Testis (tissue), 2 donors: ENCODE measurements at regions not wholly inside any gene's neighbourhood (a gene's known extent, or its start where the extent isn't known, plus 50 kb on each side); places are given as distances from the start of the nearest gene placed in this dataset.

ENCODE experiments used
- DNase-seq: peaks from one replicate; pipeline ENCODE4 v3.0.0-alpha.2; 2019
- H3K27ac ChIP-seq, 2 donors: fragments of 200-600 bp; sonication (generic); one replicate each; pipeline ENCODE4 v1.5.1; 2019
- H3K27me3 ChIP-seq: fragments of 200-600 bp; sonication (generic); one replicate; pipeline ENCODE4 v1.5.1; 2019
- H3K36me3 ChIP-seq: fragments of 200-600 bp; sonication (generic); one replicate; pipeline ENCODE4 v1.5.1; 2017; ENCODE audit warnings: low read depth; ENCODE audit errors: missing control alignments
- H3K4me1 ChIP-seq: fragments of 200-600 bp; sonication (generic); one replicate; pipeline ENCODE4 v1.5.1; 2019
- H3K4me3 ChIP-seq, 2 donors: fragments of 200-600 bp; sonication (generic); one replicate each; pipeline ENCODE4 v1.5.1; 2017 to 2019
- H3K9me3 ChIP-seq: fragments of 200-600 bp; sonication (generic); one replicate; pipeline ENCODE4 v1.5.1; 2017
- POLR2A ChIP-seq: fragments of 450-650 bp; IDR thresholded peaks from one replicate; pipeline ENCODE4 v1.6.1; 2017; ENCODE audit warnings: antibody characterized with exemption, mild to moderate bottlenecking, moderate library complexity
- WGBS, 2 donors: methylation state at CpG; one replicate each; pipeline ENCODE4 v1.1.5; 2018; 5-methylcytosine and 5-hydroxymethylcytosine counted together
- intact Hi-C: fragments of 100-400 bp; cut with DNase I; formaldehyde crosslinking; loops from one replicate; pipeline ENCODE4 v1.15.1; 2023; ENCODE audit warnings: low total_unique reads
- TF ChIP-seq, protein P1 (sequence below), 3 experiments: fragments of 450-650 bp in 2 of 3; fragments of 200-600 bp in 1 of 3; sonication (generic) in 1 of 3; IDR thresholded peaks; one replicate each; pipeline ENCODE4 v1.5.1; 2016 to 2019; ENCODE audit warnings: antibody characterized with exemption in 3 of 3, mild to moderate bottlenecking in 2 of 3, moderate library complexity in 1 of 3

DNA sequence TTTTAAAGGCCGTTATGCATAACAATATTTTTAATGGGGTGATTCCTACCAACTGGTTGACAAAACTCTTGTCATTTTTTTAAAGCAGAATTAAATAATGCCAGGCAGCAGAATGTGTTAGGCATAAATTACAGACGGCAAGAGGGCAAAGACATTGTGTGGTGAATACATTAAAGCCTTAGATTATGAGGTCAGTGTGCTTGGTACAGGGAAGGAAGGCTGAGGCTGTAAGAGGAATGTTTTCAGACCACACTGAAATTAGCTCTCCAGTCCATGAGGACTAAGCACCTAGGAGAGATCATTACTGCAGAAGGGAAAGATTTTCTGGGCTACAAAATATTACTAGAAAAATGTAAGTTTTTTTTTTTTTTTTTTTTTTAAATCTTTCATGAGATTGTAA lies 312.8 kb upstream of the PRKCQ start:
- Histone ChIP-seq H3K4me1 (no peaks in the 10 kb centered on the region), H3K36me3 (no peaks in the 10 kb centered on the region), H3K4me3 (no peak overlapping the region), H3K9me3 (no peaks in the 10 kb centered on the region), H3K27ac (no peak overlapping the region), H3K27me3 (no peaks in the 10 kb centered on the region)
- 69 to 77% methylated on average over 2 of the region's 2 CpGs for WGBS, 2 donors
- intact Hi-C loops, result no loop called here
- no peak for DNase-seq
- TF ChIP-seq, protein P1, sequence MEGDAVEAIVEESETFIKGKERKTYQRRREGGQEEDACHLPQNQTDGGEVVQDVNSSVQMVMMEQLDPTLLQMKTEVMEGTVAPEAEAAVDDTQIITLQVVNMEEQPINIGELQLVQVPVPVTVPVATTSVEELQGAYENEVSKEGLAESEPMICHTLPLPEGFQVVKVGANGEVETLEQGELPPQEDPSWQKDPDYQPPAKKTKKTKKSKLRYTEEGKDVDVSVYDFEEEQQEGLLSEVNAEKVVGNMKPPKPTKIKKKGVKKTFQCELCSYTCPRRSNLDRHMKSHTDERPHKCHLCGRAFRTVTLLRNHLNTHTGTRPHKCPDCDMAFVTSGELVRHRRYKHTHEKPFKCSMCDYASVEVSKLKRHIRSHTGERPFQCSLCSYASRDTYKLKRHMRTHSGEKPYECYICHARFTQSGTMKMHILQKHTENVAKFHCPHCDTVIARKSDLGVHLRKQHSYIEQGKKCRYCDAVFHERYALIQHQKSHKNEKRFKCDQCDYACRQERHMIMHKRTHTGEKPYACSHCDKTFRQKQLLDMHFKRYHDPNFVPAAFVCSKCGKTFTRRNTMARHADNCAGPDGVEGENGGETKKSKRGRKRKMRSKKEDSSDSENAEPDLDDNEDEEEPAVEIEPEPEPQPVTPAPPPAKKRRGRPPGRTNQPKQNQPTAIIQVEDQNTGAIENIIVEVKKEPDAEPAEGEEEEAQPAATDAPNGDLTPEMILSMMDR (IDR thresholded peaks at IDR 0.05), result no peak
- no peak for TF ChIP-seq POLR2A

DNA sequence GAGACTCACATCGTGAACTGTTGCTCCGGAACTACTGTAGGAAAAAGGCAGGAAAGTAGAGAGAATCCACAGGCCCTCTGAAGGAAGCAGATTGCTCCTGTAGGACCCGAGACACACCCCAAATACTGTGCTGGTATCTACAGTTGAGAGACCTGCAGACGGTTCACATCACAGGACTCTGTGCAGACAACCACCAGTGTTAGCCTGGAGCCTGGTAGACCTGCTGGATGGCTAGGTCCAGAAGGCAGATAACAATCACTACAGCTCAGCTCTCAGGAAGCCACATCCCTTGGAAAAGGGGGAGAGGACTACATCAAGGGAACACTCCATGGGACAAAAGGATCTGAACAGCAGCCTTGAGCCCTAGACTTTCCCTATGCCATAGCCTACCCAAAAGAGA lies 311.8 kb upstream of the PRKCQ start:
- H3K27ac ChIP-seq, result no peak overlapping the region
- no peak overlapping the region for H3K4me3 ChIP-seq
- no peaks in the 10 kb centered on the region for H3K27me3 ChIP-seq
- WGBS, 2 donors, result 84 to 94% methylated on average over 4 of the region's 4 CpGs
- intact Hi-C loops, result no loop called here
- no peak for DNase-seq
- H3K36me3 ChIP-seq, result no peaks in the 10 kb centered on the region
- H3K9me3 ChIP-seq, result no peaks in the 10 kb centered on the region
- no peaks in the 10 kb centered on the region for H3K4me1 ChIP-seq
- no peak for TF ChIP-seq POLR2A
- TF ChIP-seq, protein P1 (IDR thresholded peaks at IDR 0.05), result no peak

DNA sequence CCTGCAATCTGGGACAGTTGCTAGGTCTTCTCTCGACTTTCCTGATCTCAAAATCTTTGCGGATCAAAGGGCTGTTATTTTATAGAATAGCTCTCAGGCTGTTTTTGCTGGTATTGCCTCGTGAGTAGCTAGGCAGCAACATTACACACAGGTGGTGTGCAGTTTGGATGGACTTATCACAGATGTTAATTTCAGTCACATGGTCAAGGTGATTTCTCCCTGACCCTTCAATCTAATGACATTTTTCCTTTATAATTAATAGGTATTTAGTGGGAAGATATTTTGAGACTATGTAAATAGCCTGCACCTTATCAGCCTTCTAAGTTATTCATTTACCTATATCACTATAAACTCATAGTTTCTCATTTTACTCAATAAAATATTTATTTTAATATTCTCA lies 309.6 kb upstream of the PRKCQ start:
- DNase-seq, result no peak
- no peaks in the 10 kb centered on the region for H3K27me3 ChIP-seq
- H3K4me1 ChIP-seq, result no peaks in the 10 kb centered on the region
- no peaks in the 10 kb centered on the region for H3K36me3 ChIP-seq
- no peak overlapping the region for H3K4me3 ChIP-seq
- WGBS, 2 donors, result 78 to 81% methylated on average over 3 of the region's 3 CpGs
- H3K9me3 ChIP-seq, result no peaks in the 10 kb centered on the region
- intact Hi-C loops, result no loop called here
- TF ChIP-seq POLR2A, result no peak
- TF ChIP-seq, protein P1 (IDR thresholded peaks at IDR 0.05), result no peak
- no peak overlapping the region for H3K27ac ChIP-seq

DNA sequence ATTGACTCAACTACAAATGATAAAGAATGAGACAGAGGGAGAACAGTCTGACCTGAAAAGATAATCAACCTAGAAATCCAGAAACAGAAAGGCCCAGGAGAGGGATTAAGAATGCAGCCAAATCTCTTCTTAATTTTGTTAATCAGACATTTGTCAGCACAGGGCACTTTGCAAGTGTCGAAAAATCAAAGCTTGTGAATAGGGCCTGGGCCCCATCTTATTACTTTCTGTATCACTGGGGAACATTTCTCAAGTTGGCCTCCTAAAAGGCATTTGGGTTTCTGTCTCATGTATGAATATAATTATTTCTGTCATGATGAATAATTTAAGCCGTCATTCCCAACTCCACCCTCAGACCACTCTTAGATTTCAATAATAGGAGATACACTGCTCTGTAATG lies 308.4 kb upstream of the PRKCQ start:
- Histone ChIP-seq H3K27me3 (no peaks in the 10 kb centered on the region), H3K36me3 (no peaks in the 10 kb centered on the region), H3K27ac (no peak overlapping the region), H3K9me3 (no peaks in the 10 kb centered on the region), H3K4me3 (no peak overlapping the region), H3K4me1 (no peaks in the 10 kb centered on the region)
- 66 to 72% methylated on average over 2 of the region's 2 CpGs for WGBS, 2 donors
- no peak for TF ChIP-seq POLR2A
- TF ChIP-seq, protein P1 (IDR thresholded peaks at IDR 0.05), result no peak
- DNase-seq, result no peak
- intact Hi-C loops, result no loop called here

DNA sequence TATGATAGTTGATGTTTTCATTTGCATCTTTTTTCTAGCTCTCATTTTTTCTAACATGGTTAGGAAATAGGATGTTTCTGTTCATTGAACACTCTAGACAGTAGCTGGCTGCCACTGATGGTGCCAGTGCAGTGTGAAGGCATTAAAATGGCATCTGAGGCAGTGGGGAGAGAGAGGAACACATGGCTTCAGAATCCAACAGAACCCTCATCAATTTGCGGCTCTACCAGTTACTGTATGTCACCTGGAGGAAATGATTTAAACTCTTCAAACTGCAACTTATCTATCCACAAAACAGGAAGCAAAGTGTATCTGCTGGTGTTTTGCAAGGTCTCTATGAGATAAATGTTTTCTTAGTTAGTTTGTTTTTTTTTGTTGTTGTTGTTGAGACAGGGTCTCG lies 305.2 kb upstream of the PRKCQ start:
- intact Hi-C loops, result no loop called here
- TF ChIP-seq POLR2A, result no peak
- TF ChIP-seq, protein P1 (IDR thresholded peaks at IDR 0.05), result no peak
- no peak for DNase-seq

More for the DNA sequence above, 305.2 kb upstream of the PRKCQ start:
- no peak overlapping the region for H3K27ac ChIP-seq
- no peaks in the 10 kb centered on the region for H3K9me3 ChIP-seq
- no peaks in the 10 kb centered on the region for H3K36me3 ChIP-seq
- 86% methylated on average over 2 of the region's 2 CpGs for WGBS, 2 donors
- H3K27me3 ChIP-seq, result no peaks in the 10 kb centered on the region
- H3K4me1 ChIP-seq, result no peaks in the 10 kb centered on the region
- H3K4me3 ChIP-seq, result no peak overlapping the region
